Sigmoid colon (tissue), 6 donors: ENCODE measurements at regions not wholly inside any gene's neighbourhood (a gene's known extent, or its start where the extent isn't known, plus 50 kb on each side); places are given as distances from the start of the nearest gene placed in this dataset.

Experiments used
- DNase-seq: peaks from one replicate; pipeline ENCODE4 v3.0.0-alpha.2; 2019
- H3K27ac ChIP-seq, 4 donors: fragments of 200-600 bp; sonication (generic); one replicate each; pipeline ENCODE4 v1.5.1; 2016 to 2019; ENCODE audit warnings: mild to moderate bottlenecking in 1 of 4
- H3K27me3 ChIP-seq, 3 donors: fragments of 200-600 bp; sonication (generic); one replicate each; pipeline ENCODE4 v1.5.1; 2019; ENCODE audit warnings: mild to moderate bottlenecking in 1 of 3
- H3K36me3 ChIP-seq, 4 donors: fragments of 200-600 bp; sonication (generic); one replicate each; pipeline ENCODE4 v1.5.1; 2016 to 2019
- H3K4me1 ChIP-seq, 4 donors: fragments of 200-600 bp; sonication (generic); one replicate each; pipeline ENCODE4 v1.5.1; 2017 to 2019
- H3K4me3 ChIP-seq, 4 donors: fragments of 200-600 bp; sonication (generic); one replicate each; pipeline ENCODE4 v1.5.1; 2017 to 2019; ENCODE audit warnings: mild to moderate bottlenecking in 2 of 4, moderate library complexity in 1 of 4
- H3K9me3 ChIP-seq, 4 donors: fragments of 200-600 bp in 3 of 4; sonication (generic) in 3 of 4; one replicate each; pipeline versions ENCODE4 v1.5.1 to v1.6.1; 2013 to 2019
- CTCF ChIP-seq, 4 experiments: fragments of 450-650 bp in 3 of 4; fragments of 200-600 bp in 1 of 4; IDR thresholded peaks; one replicate each; pipeline ENCODE4 v1.5.1; 2016 to 2019; ENCODE audit warnings: antibody characterized with exemption in 4 of 4, mild to moderate bottlenecking in 3 of 4, moderate library complexity in 2 of 4
- EP300 ChIP-seq, 4 donors: sonication (generic); formaldehyde crosslinking; IDR thresholded peaks; one replicate each; pipeline ENCODE4 v1.6.1; 2017; ENCODE audit warnings: antibody characterized with exemption in 4 of 4
- POLR2A ChIP-seq, 2 donors: fragments of 450-650 bp; IDR thresholded peaks; one replicate each; pipeline ENCODE4 v1.6.1; 2016; ENCODE audit warnings: antibody characterized with exemption in 2 of 2, mild to moderate bottlenecking in 2 of 2, moderate library complexity in 2 of 2
- POLR2AphosphoS5 ChIP-seq, 4 donors: sonication (generic); formaldehyde crosslinking; IDR thresholded peaks; one replicate each; pipeline ENCODE4 v1.6.1; 2017; ENCODE audit warnings: antibody characterized with exemption in 4 of 4
- WGBS, 2 donors: extraction: QIAGEN DNeasy Blood & Tissue Kit; methylation state at CpG; one replicate each; pipeline ENCODE4 v1.1.7; 2013; 5-methylcytosine and 5-hydroxymethylcytosine counted together
- intact Hi-C: fragments of 100-400 bp; cut with DNase I; formaldehyde crosslinking; loops from one replicate; pipeline ENCODE4 v1.15.1; 2023
- donor health status: healthy with polysubstance abuse.
- donor health status: healthy.

- no peak for TF ChIP-seq EP300 (IDR thresholded peaks at IDR 0.05)
- TF ChIP-seq CTCF (IDR thresholded peaks at IDR 0.05) = no peak
- TF ChIP-seq POLR2A (IDR thresholded peaks at IDR 0.05) = no peak
- no peak for TF ChIP-seq POLR2AphosphoS5 (IDR thresholded peaks at IDR 0.05)
- 66 to 69% methylated on average over 12 of the region's 12 CpGs for WGBS, 2 donors
- H3K9me3 ChIP-seq = no peaks in the 10 kb centered on the region
Measured at GRCh38 chr7:32259931-32260596, 189.9 kb upstream of the PDE1C start.

GRCh38 chr7:32258265-32258664 is 188.1 kb upstream of the PDE1C start:
- no peak for DNase-seq
- intact Hi-C loops = no loop called here
- Histone ChIP-seq H3K27ac (no peak overlapping the region), H3K4me3 (no peak overlapping the region), H3K36me3 (no peaks in the 10 kb centered on the region), H3K27me3 (no peaks in the 10 kb centered on the region), H3K9me3 (no peaks in the 10 kb centered on the region), H3K4me1 (no peaks in the 10 kb centered on the region)
- 82 to 87% methylated on average over 4 of the region's 4 CpGs for WGBS, 2 donors
- TF ChIP-seq CTCF (IDR thresholded peaks at IDR 0.05) = no peak
- no peak for TF ChIP-seq EP300 (IDR thresholded peaks at IDR 0.05)
- TF ChIP-seq POLR2A (IDR thresholded peaks at IDR 0.05) = no peak
- no peak for TF ChIP-seq POLR2AphosphoS5 (IDR thresholded peaks at IDR 0.05)

More at GRCh38 chr7:32259931-32260596, 189.9 kb upstream of the PDE1C start:
- H3K36me3 ChIP-seq = no peaks in the 10 kb centered on the region
- H3K27me3 ChIP-seq = no peaks in the 10 kb centered on the region
- no peaks in the 10 kb centered on the region for H3K4me1 ChIP-seq
- no peak overlapping the region for H3K27ac ChIP-seq
- no peak for DNase-seq
- intact Hi-C loops = no loop called here
- H3K4me3 ChIP-seq = no peak overlapping the region

GRCh38 chr7:32257621-32258020 is 187.4 kb upstream of the PDE1C start:
- no peak for DNase-seq
- H3K27ac ChIP-seq = no peak overlapping the region
- TF ChIP-seq CTCF (IDR thresholded peaks at IDR 0.05) (no peak), POLR2A (IDR thresholded peaks at IDR 0.05) (no peak), POLR2AphosphoS5 (IDR thresholded peaks at IDR 0.05) (no peak), EP300 (IDR thresholded peaks at IDR 0.05) (no peak)

GRCh38 chr7:32256811-32257210 is 186.6 kb upstream of the PDE1C start:
- H3K4me3 ChIP-seq = no peak overlapping the region
- DNase-seq = no peak
- intact Hi-C loops = no loop called here
- H3K4me1 ChIP-seq = no peaks in the 10 kb centered on the region
- TF ChIP-seq POLR2A (IDR thresholded peaks at IDR 0.05) (no peak), POLR2AphosphoS5 (IDR thresholded peaks at IDR 0.05) (no peak), EP300 (IDR thresholded peaks at IDR 0.05) (no peak), CTCF (IDR thresholded peaks at IDR 0.05) (no peak)
- H3K9me3 ChIP-seq = no peaks in the 10 kb centered on the region
- no peaks in the 10 kb centered on the region for H3K36me3 ChIP-seq
- H3K27ac ChIP-seq = no peak overlapping the region
- 68 to 82% methylated on average over 2 of the region's 2 CpGs for WGBS, 2 donors
- no peaks in the 10 kb centered on the region for H3K27me3 ChIP-seq

More at GRCh38 chr7:32257621-32258020, 187.4 kb upstream of the PDE1C start:
- Histone ChIP-seq H3K36me3 (no peaks in the 10 kb centered on the region), H3K27me3 (no peaks in the 10 kb centered on the region), H3K9me3 (no peaks in the 10 kb centered on the region), H3K4me3 (no peak overlapping the region), H3K4me1 (no peaks in the 10 kb centered on the region)
- intact Hi-C loops = no loop called here
- WGBS, 2 donors = 60 to 82% methylated on average over 1 of the region's 1 CpG

GRCh38 chr7:32256376-32256775 is 186.2 kb upstream of the PDE1C start:
- Histone ChIP-seq H3K4me1 (no peaks in the 10 kb centered on the region), H3K36me3 (no peaks in the 10 kb centered on the region), H3K4me3 (no peak overlapping the region), H3K9me3 (no peaks in the 10 kb centered on the region), H3K27ac (no peak overlapping the region), H3K27me3 (no peaks in the 10 kb centered on the region)
- TF ChIP-seq CTCF (IDR thresholded peaks at IDR 0.05) (no peak), POLR2AphosphoS5 (IDR thresholded peaks at IDR 0.05) (no peak), POLR2A (IDR thresholded peaks at IDR 0.05) (no peak), EP300 (IDR thresholded peaks at IDR 0.05) (no peak)
- intact Hi-C loops = no loop called here
- no peak for DNase-seq
- 60 to 83% methylated on average over 2 of the region's 2 CpGs for WGBS, 2 donors
